GM12878 (cell line): ENCODE measurements at regions not wholly inside any gene's neighbourhood (a gene's known extent, or its start where the extent isn't known, plus 50 kb on each side); places are given as distances from the start of the nearest gene placed in this dataset.

ENCODE experiments used
- ATAC-seq: fragments of 200-7000 bp; cut with Tn5 transposase; 3 replicates; pipeline ENCODE4 v1.9.1; 2020; ENCODE audit warnings: mild to moderate bottlenecking, moderate library complexity
- BruUV-seq: library from RNA; stranded (reverse); fragments of 400-500 nt; replicated peaks from 2 replicates; lab custom pipeline; 2021; lab: Mats Ljungman, UMichigan
- CTCF ChIA-PET: fragments of 300-600 bp; sonication (Branson Sonifier 250); formaldehyde crosslinking; extraction: SDS; loops from one replicate; lab custom pipeline; 2021; ENCODE audit warnings: inconsistent platforms; lab: Yijun Ruan, JAX
- POLR2A ChIA-PET: fragments of 350-600 bp; formaldehyde crosslinking; extraction: SDS; loops from one replicate; lab custom pipeline; 2021; ENCODE audit warnings: inconsistent platforms; lab: Charles Lee
- RAD21 ChIA-PET: fragments of 300-600 bp; sonication (Branson Sonifier 250); formaldehyde crosslinking; loops from one replicate; lab custom pipeline; 2023; ENCODE audit warnings: antibody characterized with exemption; ENCODE audit not compliant: unreplicated experiment; lab: Charles Lee
- SMC1A ChIA-PET: fragments of 300-600 bp; sonication (Branson Sonifier 250); formaldehyde crosslinking; loops from one replicate; lab custom pipeline; 2023; ENCODE audit not compliant: unreplicated experiment, uncharacterized antibody; lab: Charles Lee
- DNase-seq: peaks from one replicate; pipeline ENCODE4 v3.0.0-alpha.2; 2011; ENCODE audit warnings: low read depth, low spot score
- FAIRE-seq: peaks from 3 replicates; lab custom pipeline; 2011; peaks lifted over from hg19 to GRCh38; lab: Jason Lieb, UNC
- H2AFZ ChIP-seq: 2 replicates; pipeline ENCODE4 v1.6.0; 2011; ENCODE audit warnings: low read depth, low read length, control low read depth; ENCODE audit not compliant: control insufficient read depth
- H3K27ac ChIP-seq: 2 replicates; pipeline ENCODE4 v1.5.1; 2011; ENCODE audit warnings: control low read depth; ENCODE audit not compliant: control insufficient read depth, insufficient read depth
- H3K27me3 ChIP-seq, 2 experiments: replicated peaks in 1 of 2; 2 replicates each; pipeline versions ENCODE4 v1.6.0 to v1.6.1; 2011; ENCODE audit warnings: low read length in 1 of 2; ENCODE audit not compliant: control insufficient read depth in 2 of 2, insufficient read depth in 2 of 2
- H3K36me3 ChIP-seq, 2 experiments: 2 replicates each; pipeline ENCODE4 v1.5.1; 2011; ENCODE audit warnings: low read length in 1 of 2; ENCODE audit not compliant: control insufficient read depth in 2 of 2, insufficient read depth in 2 of 2
- H3K4me1 ChIP-seq: 2 replicates; pipeline ENCODE4 v1.6.1; 2011; ENCODE audit warnings: mild to moderate bottlenecking, low read length, moderate library complexity, mixed read lengths; ENCODE audit not compliant: control insufficient read depth, insufficient read depth
- H3K4me2 ChIP-seq: 2 replicates; pipeline ENCODE4 v1.6.0; 2011; ENCODE audit warnings: control low read depth; ENCODE audit not compliant: control insufficient read depth, insufficient read depth
- H3K4me3 ChIP-seq: fragments of 200-600 bp; sonication (generic); 2 replicates; pipeline ENCODE4 v1.5.1; 2016
- H3K79me2 ChIP-seq: 2 replicates; pipeline ENCODE4 v1.6.0; 2011; ENCODE audit warnings: low read length; ENCODE audit not compliant: control insufficient read depth, insufficient read depth
- H3K9ac ChIP-seq: 2 replicates; pipeline ENCODE4 v1.8.0; 2011; ENCODE audit warnings: low read length, control low read depth, mixed read lengths; ENCODE audit not compliant: control insufficient read depth, insufficient read depth
- H3K9me3 ChIP-seq: replicated peaks from 3 replicates; pipeline ENCODE4 v1.5.1; 2011; ENCODE audit warnings: mild to moderate bottlenecking, low read length; ENCODE audit not compliant: control insufficient read depth, insufficient read depth
- H4K20me1 ChIP-seq: 2 replicates; pipeline ENCODE4 v1.6.0; 2011; ENCODE audit not compliant: control insufficient read depth, insufficient read depth
- BACH1 ChIP-seq: fragments of 450-650 bp; IDR thresholded peaks from 2 replicates; pipeline ENCODE4 v1.6.1; 2017; ENCODE audit warnings: mild to moderate bottlenecking, borderline replicate concordance
- CBX5 ChIP-seq: sonication (generic); IDR thresholded peaks from 2 replicates; pipeline ENCODE4 v1.6.1; 2016; ENCODE audit warnings: low read depth, moderate library complexity, mild to moderate bottlenecking, inconsistent platforms
- CREB1 ChIP-seq: IDR thresholded peaks from 2 replicates; pipeline ENCODE4 v1.6.1; 2012; ENCODE audit warnings: low read depth, mild to moderate bottlenecking, inconsistent platforms
- HDAC6 ChIP-seq: fragments of 200-600 bp; sonication (generic); IDR thresholded peaks from one replicate; pipeline ENCODE4 v1.8.0; 2017; ENCODE audit warnings: antibody characterized with exemption; ENCODE audit not compliant: unreplicated experiment
- HSF1 ChIP-seq: fragments of 150-350 bp; IDR thresholded peaks from 2 replicates; pipeline ENCODE4 v1.6.1; 2014; ENCODE audit warnings: mild to moderate bottlenecking, low read depth, low read length
- MTA3 ChIP-seq: IDR thresholded peaks from 2 replicates; pipeline ENCODE4 v1.6.1; 2012; ENCODE audit warnings: low read length, inconsistent platforms, borderline replicate concordance
- MXI1 ChIP-seq: fragments of 150-350 bp; IDR thresholded peaks from 2 replicates; pipeline ENCODE4 v1.6.1; 2011; ENCODE audit warnings: low read depth, mild to moderate bottlenecking, inconsistent platforms, low read length, improper control_type of control experiment
- PBX3 ChIP-seq: IDR thresholded peaks from 2 replicates; pipeline ENCODE4 v1.6.1; 2011; ENCODE audit warnings: mild to moderate bottlenecking, low read depth, low read length, moderate library complexity; ENCODE audit not compliant: insufficient replicate concordance
- SKIL ChIP-seq: fragments of 450-650 bp; IDR thresholded peaks from 2 replicates; pipeline ENCODE4 v1.6.1; 2017; ENCODE audit warnings: mild to moderate bottlenecking, low read depth, inconsistent platforms; ENCODE audit not compliant: poor library complexity, severe bottlenecking
- STAT1 ChIP-seq: fragments of 450-650 bp; conservative IDR thresholded peaks from 2 replicates; pipeline ENCODE4 v1.6.1; 2014; ENCODE audit warnings: antibody characterized with exemption, mild to moderate bottlenecking
- TAF1 ChIP-seq: IDR thresholded peaks from 2 replicates; pipeline ENCODE4 v1.6.1; 2011; ENCODE audit warnings: mild to moderate bottlenecking, low read depth, low read length, borderline replicate concordance
- WRNIP1 ChIP-seq: IDR thresholded peaks from 2 replicates; pipeline ENCODE4 v1.6.1; 2011; ENCODE audit warnings: low read depth, low read length, improper control_type of control experiment, borderline replicate concordance
- WGBS: methylation state at CpG from one replicate; pipeline ENCODE4 v1.1.6; 2016; ENCODE audit warnings: low lambda C conversion rate; ENCODE audit not compliant: insufficient replicate concordance, insufficient coverage; ENCODE audit errors: missing lambda C conversion rate; 5-methylcytosine and 5-hydroxymethylcytosine counted together
- in situ Hi-C: fragments of 300-500 bp; cut with MboI; formaldehyde crosslinking; loops from 9 replicates; pipeline ENCODE4 v1.14.3; 2018; ENCODE audit warnings: mixed read lengths
- intact Hi-C: fragments of 100-400 bp; cut with micrococcal nuclease; formaldehyde crosslinking; loops from one replicate; pipeline ENCODE4 v1.14.2; 2022; ENCODE audit not compliant: unreplicated experiment

GRCh38 chr22:27677905-27678458 is 123.6 kb downstream of the MN1 start:
- in situ Hi-C loops = no loop called here
- TF ChIP-seq SKIL (no peak), HDAC6 (no peak), TAF1 (no peak), BACH1 (no peak), CBX5 (no peak), PBX3 (no peak), STAT1 (no peak), MXI1 (no peak), WRNIP1 (no peak), CREB1 (no peak), MTA3 (no peak), HSF1 (no peak)
- no peak for ATAC-seq
- no peak overlapping the region for H3K4me3 ChIP-seq
- DNase-seq = no peak
- no peaks in the 10 kb centered on the region for H3K9me3 ChIP-seq
- SMC1A ChIA-PET = no interaction called here
- no peaks in the 10 kb centered on the region for H3K4me1 ChIP-seq
- CTCF ChIA-PET = no interaction called here
- FAIRE-seq = no peak
- RAD21 ChIA-PET = no interaction called here
- H3K27ac ChIP-seq = no peak overlapping the region
- H3K79me2 ChIP-seq = no peaks in the 10 kb centered on the region
- H3K36me3 ChIP-seq = no peaks in the 10 kb centered on the region
- intact Hi-C loops = no loop called here
- POLR2A ChIA-PET = no interaction called here
- H3K4me2 ChIP-seq = no peak overlapping the region
- H2AFZ ChIP-seq = no peak overlapping the region
- 60% methylated on average over 27 of the region's 27 CpGs for WGBS
- H4K20me1 ChIP-seq = no peaks in the 10 kb centered on the region
- BruUV-seq = no TSS peak
- H3K27me3 ChIP-seq = no peaks in the 10 kb centered on the region; a peak in 1 of 4 replicates
- no peak overlapping the region for H3K9ac ChIP-seq
